ENCODE measurements at regions not wholly inside any gene's neighbourhood (a gene's known extent, or its start where the extent isn't known, plus 50 kb on each side); places are given as distances from the start of the nearest gene placed in this dataset.
"Not testable (repeated sequence)": the region's sequence is repeated elsewhere in the genome, so short reads cannot be mapped to it uniquely, and the experiment has no call there.

DNA sequence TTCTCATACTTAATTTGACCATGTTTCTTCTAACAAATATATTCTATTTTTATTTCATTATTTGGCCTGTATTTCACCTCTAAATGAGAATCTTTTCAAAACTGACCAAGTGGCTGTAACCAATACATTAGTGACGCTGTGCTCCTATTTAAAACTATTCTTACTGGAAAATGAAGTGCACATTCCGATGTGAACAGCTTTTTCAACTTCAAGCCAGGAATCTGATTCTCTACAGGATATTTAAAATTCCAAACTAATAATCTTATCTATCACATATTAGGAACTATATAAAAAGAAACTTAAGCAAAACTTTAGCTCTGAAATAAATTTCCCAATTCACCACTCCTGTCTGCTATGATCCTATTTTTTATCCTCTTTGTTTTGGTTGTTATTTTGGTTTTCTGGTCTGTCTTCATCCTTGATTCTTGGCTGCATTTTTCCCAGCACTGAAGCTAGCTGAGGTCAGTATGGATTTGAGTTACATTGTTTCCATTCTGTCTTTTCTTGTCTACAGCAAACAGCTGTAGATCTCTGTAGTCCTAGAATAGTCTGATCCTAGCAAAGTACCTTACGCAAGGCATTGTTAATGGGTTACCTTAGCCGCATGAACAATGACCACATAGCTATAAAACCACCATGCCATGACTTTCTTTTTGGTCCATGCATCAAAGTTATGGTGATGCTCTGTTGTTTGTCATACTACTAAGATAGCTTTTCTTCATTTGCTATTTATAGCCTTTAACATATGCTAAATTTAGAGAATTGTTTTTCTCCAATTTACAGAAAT, 748.6 kb upstream of the SPRY2 start:
- Histone ChIP-seq H3K27ac (no peak overlapping the region), H3K27me3 (no peaks in the 10 kb centered on the region), H3K9me3 (no peaks in the 10 kb centered on the region), H3K4me3 (no peak overlapping the region), H3K36me3 (no peaks in the 10 kb centered on the region), H3K4me1 (no peaks in the 10 kb centered on the region)
- ATAC-seq (no peak), DNase-seq (no peak), FAIRE-seq (no peak)
- intact Hi-C loops (cut with DNase I), result no loop called here
- TF ChIP-seq, protein P1, sequence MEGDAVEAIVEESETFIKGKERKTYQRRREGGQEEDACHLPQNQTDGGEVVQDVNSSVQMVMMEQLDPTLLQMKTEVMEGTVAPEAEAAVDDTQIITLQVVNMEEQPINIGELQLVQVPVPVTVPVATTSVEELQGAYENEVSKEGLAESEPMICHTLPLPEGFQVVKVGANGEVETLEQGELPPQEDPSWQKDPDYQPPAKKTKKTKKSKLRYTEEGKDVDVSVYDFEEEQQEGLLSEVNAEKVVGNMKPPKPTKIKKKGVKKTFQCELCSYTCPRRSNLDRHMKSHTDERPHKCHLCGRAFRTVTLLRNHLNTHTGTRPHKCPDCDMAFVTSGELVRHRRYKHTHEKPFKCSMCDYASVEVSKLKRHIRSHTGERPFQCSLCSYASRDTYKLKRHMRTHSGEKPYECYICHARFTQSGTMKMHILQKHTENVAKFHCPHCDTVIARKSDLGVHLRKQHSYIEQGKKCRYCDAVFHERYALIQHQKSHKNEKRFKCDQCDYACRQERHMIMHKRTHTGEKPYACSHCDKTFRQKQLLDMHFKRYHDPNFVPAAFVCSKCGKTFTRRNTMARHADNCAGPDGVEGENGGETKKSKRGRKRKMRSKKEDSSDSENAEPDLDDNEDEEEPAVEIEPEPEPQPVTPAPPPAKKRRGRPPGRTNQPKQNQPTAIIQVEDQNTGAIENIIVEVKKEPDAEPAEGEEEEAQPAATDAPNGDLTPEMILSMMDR (IDR thresholded peaks at IDR 0.05), result no peak
- WGBS, 2 donors, result 70 to 83% methylated on average over 4 of the region's 4 CpGs

DNA sequence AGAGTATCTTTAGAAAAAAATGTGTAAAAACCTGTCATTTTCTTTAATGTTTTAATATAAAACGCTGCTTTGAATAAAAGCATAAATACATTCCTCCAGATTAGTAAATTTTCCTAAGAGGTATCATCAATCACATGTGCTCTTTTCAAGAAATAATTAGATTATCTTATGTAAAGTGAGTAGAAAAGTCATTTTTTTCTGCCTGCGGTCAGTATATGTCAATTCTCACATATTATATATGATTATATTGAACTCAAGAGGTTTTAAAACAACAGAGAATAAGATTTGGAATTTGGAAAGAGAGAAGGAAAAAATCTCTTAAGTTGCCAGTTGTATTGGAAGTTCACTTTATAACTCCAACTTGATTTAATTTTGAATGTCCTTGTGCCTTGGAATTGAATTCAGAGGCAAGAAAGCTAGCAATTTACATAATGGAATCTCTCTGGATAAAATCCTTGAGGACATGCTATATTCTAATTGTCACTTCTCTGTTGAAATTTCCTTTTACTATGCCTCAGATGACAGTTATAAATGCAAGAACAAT, 740.1 kb upstream of the SPRY2 start:
- ATAC-seq, result no peak
- Histone ChIP-seq H3K4me1 (no peaks in the 10 kb centered on the region), H3K9me3 (no peaks in the 10 kb centered on the region), H3K4me3 (no peak overlapping the region), H3K27me3 (no peaks in the 10 kb centered on the region), H3K36me3 (no peaks in the 10 kb centered on the region), H3K27ac (no peak overlapping the region)
- intact Hi-C loops (cut with DNase I), result no loop called here
- TF ChIP-seq, protein P1 (IDR thresholded peaks at IDR 0.05), result no peak
- WGBS, 2 donors, result 54 to 72% methylated on average over 2 of the region's 2 CpGs
- DNase-seq, result no peak
- FAIRE-seq, result no peak

DNA sequence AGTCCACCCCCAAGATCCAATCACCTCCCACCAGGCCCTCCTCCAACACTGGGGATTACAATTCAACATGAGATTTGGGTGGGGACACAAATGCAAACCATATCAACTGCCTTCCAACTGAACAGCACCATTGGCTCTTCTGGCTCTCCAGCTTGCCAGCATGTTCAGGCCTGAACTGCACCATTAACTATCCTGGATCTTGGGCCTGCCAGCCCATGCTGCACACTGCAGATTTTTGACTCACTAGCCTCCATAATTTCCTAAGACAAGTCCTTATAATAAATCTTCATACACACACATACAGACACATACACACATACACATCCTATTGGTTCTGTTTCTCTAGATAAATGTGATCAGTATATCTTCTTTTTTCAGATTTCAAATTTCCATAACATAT, 737.1 kb upstream of the SPRY2 start:
- intact Hi-C loops (cut with DNase I), result no loop called here
- ATAC-seq (no peak), FAIRE-seq (no peak), DNase-seq (no peak)
- TF ChIP-seq, protein P1 (IDR thresholded peaks at IDR 0.05), result no peak
- H3K4me3 ChIP-seq, result no peak overlapping the region
- H3K36me3 ChIP-seq, result no peaks in the 10 kb centered on the region
- no peaks in the 10 kb centered on the region for H3K9me3 ChIP-seq
- H3K27ac ChIP-seq, result no peak overlapping the region
- H3K4me1 ChIP-seq, result no peaks in the 10 kb centered on the region
- no peaks in the 10 kb centered on the region for H3K27me3 ChIP-seq

DNA sequence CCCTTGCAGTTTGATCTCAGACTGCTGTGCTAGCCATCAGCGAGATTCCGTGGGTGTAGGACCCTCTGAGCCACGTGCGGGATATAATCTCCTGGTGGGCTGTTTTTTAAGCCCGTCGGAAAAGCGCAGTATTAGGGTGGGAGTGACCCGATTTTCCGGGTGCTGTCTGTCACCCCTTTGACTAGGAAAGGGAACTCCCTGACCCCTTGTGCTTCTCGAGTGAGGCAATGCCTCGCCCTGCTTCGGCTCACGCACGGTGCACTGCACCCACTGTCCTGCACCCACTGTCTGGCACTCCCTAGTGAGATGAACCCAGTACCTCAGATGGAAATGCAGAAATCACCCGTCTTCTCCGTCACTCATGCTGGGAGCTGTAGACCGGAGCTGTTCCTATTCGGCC, 728.9 kb upstream of the SPRY2 start:
- H3K4me1 ChIP-seq; H3K4me3 ChIP-seq; DNase-seq; intact Hi-C loops (cut with DNase I); ATAC-seq; FAIRE-seq; H3K27me3 ChIP-seq; H3K36me3 ChIP-seq; H3K9me3 ChIP-seq; H3K27ac ChIP-seq: not testable (repeated sequence)
- 82 to 90% methylated on average over 18 of the region's 18 CpGs for WGBS, 2 donors

DNA sequence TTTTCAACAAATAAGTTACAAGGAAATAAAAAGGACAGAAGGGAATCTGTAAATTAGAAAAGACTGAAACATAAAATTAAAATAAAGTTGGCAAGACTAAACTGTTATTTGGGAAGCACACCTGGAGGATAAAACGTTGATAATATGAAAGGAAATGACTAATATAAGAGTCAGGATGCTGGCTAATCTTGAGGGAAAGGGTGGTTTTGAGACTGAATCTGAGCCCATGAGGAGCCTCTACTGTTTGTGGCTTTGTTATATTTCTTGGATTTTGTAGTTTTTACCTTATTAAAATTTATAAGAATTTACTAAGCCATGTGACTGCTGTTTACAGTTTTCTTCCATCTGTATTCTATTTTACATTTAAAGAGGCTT, 718.0 kb upstream of the SPRY2 start:
- H3K9me3 ChIP-seq, result no peaks in the 10 kb centered on the region
- H3K4me3 ChIP-seq, result no peak overlapping the region
- 20 to 27% methylated on average over 1 of the region's 1 CpG for WGBS, 2 donors
- H3K4me1 ChIP-seq, result no peaks in the 10 kb centered on the region
- H3K27ac ChIP-seq, result no peak overlapping the region
- ATAC-seq, result no peak
- H3K36me3 ChIP-seq, result no peaks in the 10 kb centered on the region
- no peaks in the 10 kb centered on the region for H3K27me3 ChIP-seq
- no peak for DNase-seq
- TF ChIP-seq, protein P1 (IDR thresholded peaks at IDR 0.05), result no peak
- no peak for FAIRE-seq
- intact Hi-C loops (cut with DNase I), result no loop called here

Data from pancreas (tissue), 10 donors.